ENCODE measurements at regions not wholly inside any gene's neighbourhood (a gene's known extent, or its start where the extent isn't known, plus 50 kb on each side); places are given as distances from the start of the nearest gene placed in this dataset.

DNA sequence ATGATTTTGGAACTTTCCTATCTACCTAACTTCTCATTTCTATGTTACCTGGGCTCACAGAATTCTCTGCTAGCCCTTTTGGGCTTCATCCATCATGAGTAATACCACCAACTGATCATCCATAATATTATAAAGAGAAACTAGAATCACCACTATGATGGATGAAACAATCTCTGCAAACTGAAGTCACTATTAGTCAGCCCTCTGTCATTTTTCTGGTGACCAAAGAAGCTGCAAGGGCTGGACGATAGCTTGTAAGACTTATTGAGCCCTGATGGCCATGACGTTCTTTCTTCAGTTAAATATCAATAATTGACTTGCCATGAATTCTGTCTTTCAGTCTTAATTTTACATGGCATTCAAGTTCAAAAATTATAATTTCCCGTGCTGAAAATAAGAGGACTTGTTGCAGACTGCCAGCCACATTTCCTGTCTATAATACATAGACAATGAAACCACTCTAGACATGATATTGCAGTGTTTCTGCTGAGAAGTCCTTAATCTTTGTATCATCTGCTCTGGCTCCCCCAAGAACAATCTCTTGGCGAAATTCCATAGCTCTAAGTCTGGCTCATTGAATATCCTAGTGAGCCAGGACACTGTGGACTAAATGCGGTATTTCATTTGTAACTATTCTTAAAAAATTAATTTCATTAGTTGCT lies 655.0 kb upstream of the CAMK1G start:
- no peaks in the 10 kb centered on the region for H4K20me1 ChIP-seq (ENCODE audit: insufficient read depth, low read length)
- H3K4me1 ChIP-seq (ENCODE audit: insufficient read depth, low read length, poor library complexity, severe bottlenecking) = no peaks in the 10 kb centered on the region
- H3K27ac ChIP-seq (ENCODE audit: low read depth, low read length, poor library complexity, severe bottlenecking) = no peak overlapping the region
- H2AFZ ChIP-seq (ENCODE audit: low read length) = no peak overlapping the region
- DNase-seq (ENCODE audit: low spot score) = no peak
- H3K4me2 ChIP-seq (ENCODE audit: low read length) = no peak overlapping the region
- TF ChIP-seq, protein P1, sequence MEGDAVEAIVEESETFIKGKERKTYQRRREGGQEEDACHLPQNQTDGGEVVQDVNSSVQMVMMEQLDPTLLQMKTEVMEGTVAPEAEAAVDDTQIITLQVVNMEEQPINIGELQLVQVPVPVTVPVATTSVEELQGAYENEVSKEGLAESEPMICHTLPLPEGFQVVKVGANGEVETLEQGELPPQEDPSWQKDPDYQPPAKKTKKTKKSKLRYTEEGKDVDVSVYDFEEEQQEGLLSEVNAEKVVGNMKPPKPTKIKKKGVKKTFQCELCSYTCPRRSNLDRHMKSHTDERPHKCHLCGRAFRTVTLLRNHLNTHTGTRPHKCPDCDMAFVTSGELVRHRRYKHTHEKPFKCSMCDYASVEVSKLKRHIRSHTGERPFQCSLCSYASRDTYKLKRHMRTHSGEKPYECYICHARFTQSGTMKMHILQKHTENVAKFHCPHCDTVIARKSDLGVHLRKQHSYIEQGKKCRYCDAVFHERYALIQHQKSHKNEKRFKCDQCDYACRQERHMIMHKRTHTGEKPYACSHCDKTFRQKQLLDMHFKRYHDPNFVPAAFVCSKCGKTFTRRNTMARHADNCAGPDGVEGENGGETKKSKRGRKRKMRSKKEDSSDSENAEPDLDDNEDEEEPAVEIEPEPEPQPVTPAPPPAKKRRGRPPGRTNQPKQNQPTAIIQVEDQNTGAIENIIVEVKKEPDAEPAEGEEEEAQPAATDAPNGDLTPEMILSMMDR (conservative IDR thresholded peaks at IDR 0.05; ENCODE audit: low read length) = no peak
- TF ChIP-seq EZH2phosphoT487 (IDR thresholded peaks at IDR 0.05; ENCODE audit: borderline replicate concordance, low read depth, low read length) = no peak
- no peaks in the 10 kb centered on the region for H3K9me3 ChIP-seq (ENCODE audit: low read length)
- H3K9me2 ChIP-seq (ENCODE audit: insufficient read depth, low read length) = no peaks in the 10 kb centered on the region
- CTCF ChIA-PET (ENCODE audit: unreplicated experiment) = no interaction called here
- no peak overlapping the region for H3K4me3 ChIP-seq (ENCODE audit: low read depth, low read length, poor library complexity, severe bottlenecking)
- intact Hi-C loops (cut with micrococcal nuclease; ENCODE audit: unreplicated experiment) = no loop called here
- H3K36me3 ChIP-seq (ENCODE audit: insufficient read depth, low read length) = no peaks in the 10 kb centered on the region
- no TSS peak for BruUV-seq (replicated peaks)
- POLR2A ChIA-PET = interaction anchor here (0.8 kb wide), 1 partner anchor 120 kb away, joined by 3 read pairs; no protein-coding TSS in a partner anchor
- no peaks in the 10 kb centered on the region for H3K79me2 ChIP-seq (ENCODE audit: insufficient read depth, low read depth, low read length)

DNA sequence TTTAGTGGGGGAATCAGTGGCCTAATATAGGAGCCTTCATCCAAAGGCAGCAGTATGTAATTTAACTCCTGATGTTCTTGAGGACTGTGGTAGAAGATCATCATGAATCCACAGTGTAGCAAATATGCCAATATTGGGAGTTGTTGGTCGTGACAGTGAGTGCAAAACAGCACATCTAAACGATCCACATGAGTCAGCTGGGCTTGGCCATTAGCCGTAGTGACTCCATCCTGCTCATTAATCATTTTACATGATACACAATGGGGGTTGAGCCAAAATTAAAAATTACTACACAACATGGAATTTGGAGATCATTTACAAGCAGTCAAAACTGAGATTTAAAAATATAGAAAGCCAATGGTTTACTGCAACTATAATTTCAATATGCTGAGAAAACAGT lies 653.9 kb upstream of the CAMK1G start:
- Histone ChIP-seq H3K27ac (ENCODE audit: low read depth, low read length, poor library complexity, severe bottlenecking) (no peak overlapping the region), H2AFZ (ENCODE audit: low read length) (no peak overlapping the region), H3K9me2 (ENCODE audit: insufficient read depth, low read length) (no peaks in the 10 kb centered on the region), H3K36me3 (ENCODE audit: insufficient read depth, low read length) (no peaks in the 10 kb centered on the region), H3K79me2 (ENCODE audit: insufficient read depth, low read depth, low read length) (no peaks in the 10 kb centered on the region), H3K4me3 (ENCODE audit: low read depth, low read length, poor library complexity, severe bottlenecking) (no peak overlapping the region), H4K20me1 (ENCODE audit: insufficient read depth, low read length) (no peaks in the 10 kb centered on the region), H3K4me1 (ENCODE audit: insufficient read depth, low read length, poor library complexity, severe bottlenecking) (no peaks in the 10 kb centered on the region), H3K4me2 (ENCODE audit: low read length) (no peak overlapping the region), H3K9me3 (ENCODE audit: low read length) (no peaks in the 10 kb centered on the region)
- ChIA-PET CTCF (ENCODE audit: unreplicated experiment) (no interaction called here), POLR2A (no interaction called here)
- intact Hi-C loops (cut with micrococcal nuclease; ENCODE audit: unreplicated experiment) = no loop called here
- TF ChIP-seq, protein P1 (conservative IDR thresholded peaks at IDR 0.05; ENCODE audit: low read length) = no peak
- TF ChIP-seq EZH2phosphoT487 (IDR thresholded peaks at IDR 0.05; ENCODE audit: borderline replicate concordance, low read depth, low read length) = no peak
- BruUV-seq (replicated peaks) = no TSS peak
- no peak for DNase-seq (ENCODE audit: low spot score)

DNA sequence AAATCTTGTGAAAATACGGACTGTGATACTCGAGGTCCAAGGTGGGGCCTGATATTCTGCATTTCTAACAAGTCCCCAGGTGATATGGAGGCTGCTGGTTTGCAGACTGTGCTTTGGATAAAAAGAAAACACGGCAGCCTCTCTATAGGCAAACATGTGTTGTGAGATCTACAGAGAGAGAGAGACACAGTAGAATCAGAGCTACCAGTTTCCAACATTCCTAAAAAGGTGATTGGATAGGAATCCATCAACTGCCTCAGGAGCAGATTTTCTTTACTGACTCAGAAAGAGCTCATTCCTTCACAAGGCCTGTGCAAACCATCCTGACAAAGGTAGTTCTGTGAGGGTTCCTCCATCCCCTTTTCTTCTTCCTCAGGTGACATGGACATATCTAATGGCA lies 651.6 kb upstream of the CAMK1G start:
- Histone ChIP-seq H3K4me2 (ENCODE audit: low read length) (no peak overlapping the region), H3K36me3 (ENCODE audit: insufficient read depth, low read length) (no peaks in the 10 kb centered on the region), H3K9me3 (ENCODE audit: low read length) (no peaks in the 10 kb centered on the region), H3K9me2 (ENCODE audit: insufficient read depth, low read length) (no peaks in the 10 kb centered on the region), H4K20me1 (ENCODE audit: insufficient read depth, low read length) (no peaks in the 10 kb centered on the region), H3K4me1 (ENCODE audit: insufficient read depth, low read length, poor library complexity, severe bottlenecking) (no peaks in the 10 kb centered on the region), H2AFZ (ENCODE audit: low read length) (no peak overlapping the region), H3K79me2 (ENCODE audit: insufficient read depth, low read depth, low read length) (no peaks in the 10 kb centered on the region), H3K27ac (ENCODE audit: low read depth, low read length, poor library complexity, severe bottlenecking) (no peak overlapping the region), H3K4me3 (ENCODE audit: low read depth, low read length, poor library complexity, severe bottlenecking) (no peak overlapping the region)
- BruUV-seq (replicated peaks) = no TSS peak
- CTCF ChIA-PET (ENCODE audit: unreplicated experiment) = no interaction called here
- DNase-seq (ENCODE audit: low spot score) = no peak
- POLR2A ChIA-PET = no interaction called here
- TF ChIP-seq, protein P1 (conservative IDR thresholded peaks at IDR 0.05; ENCODE audit: low read length) = no peak
- no peak for TF ChIP-seq EZH2phosphoT487 (IDR thresholded peaks at IDR 0.05; ENCODE audit: borderline replicate concordance, low read depth, low read length)
- intact Hi-C loops (cut with micrococcal nuclease; ENCODE audit: unreplicated experiment) = no loop called here
